ENCODE measurements at regions not wholly inside any gene's neighbourhood (a gene's known extent, or its start where the extent isn't known, plus 50 kb on each side); places are given as distances from the start of the nearest gene placed in this dataset.

- H3K27me3 ChIP-seq (ENCODE audit: control insufficient read depth in 2 of 2, insufficient read depth in 2 of 2, low read length in 2 of 2), result peaks cover 2 to 13% of the 10 kb centered on the region in 2 experiments
- no peaks in the 10 kb centered on the region for H3K79me2 ChIP-seq (ENCODE audit: control insufficient read depth, insufficient read depth, low read length)
- intact Hi-C loops (cut with micrococcal nuclease) (no loop called here), dilution Hi-C loops (cut with MboI; ENCODE audit: extremely low pct_ligation_motif_present, low sequenced_read_pairs) (no loop called here)
- FAIRE-seq (no peak), DNase-seq (ENCODE audit: low read depth, low spot score) (no peak)
- no peak overlapping the region for H3K4me2 ChIP-seq (ENCODE audit: insufficient read depth, low read length)
- no peaks in the 10 kb centered on the region for H3K9me3 ChIP-seq (replicated peaks; ENCODE audit: control insufficient read depth, insufficient read depth, low read length)
- H3K36me3 ChIP-seq (ENCODE audit: control insufficient read depth in 2 of 2, extremely low read depth in 1 of 2, insufficient read depth in 2 of 2, low read length in 2 of 2), result no peaks in the 10 kb centered on the region
- no peak overlapping the region for H3K4me3 ChIP-seq (replicated peaks in 1 of 3; ENCODE audit: insufficient read depth in 1 of 3, low read depth in 1 of 3, low read length in 3 of 3)
- BruUV-seq (replicated peaks), result no TSS peak
- H2AFZ ChIP-seq (ENCODE audit: low read depth, low read length), result no peak overlapping the region
- ChIA-PET POLR2A (no interaction called here), CTCF (no interaction called here)
- TF ChIP-seq JUN (IDR thresholded peaks at IDR 0.05; ENCODE audit: borderline replicate concordance, insufficient read depth, insufficient read length, low read depth) (no peak), GATA2 (IDR thresholded peaks at IDR 0.05; ENCODE audit: insufficient read depth, insufficient read length, low read depth, low read length) (no peak), POLR2AphosphoS5 (IDR thresholded peaks at IDR 0.05; ENCODE audit: insufficient read depth, low read depth, low read length) (no peak), FOS (IDR thresholded peaks at IDR 0.05; ENCODE audit: borderline replicate concordance, insufficient read depth, low read length) (no peak), EZH2 (IDR thresholded peaks at IDR 0.05; ENCODE audit: borderline replicate concordance, low read depth, low read length, severe bottlenecking) (no peak), MYC (IDR thresholded peaks at IDR 0.05; ENCODE audit: low read depth, low read length) (no peak), CTCF (IDR thresholded peaks at IDR 0.05; ENCODE audit: extremely low read depth in 1 of 2, insufficient read depth in 1 of 2, low read depth in 1 of 2, low read length in 2 of 2) (no peak), POLR2A (IDR thresholded peaks at IDR 0.05; ENCODE audit: low read depth, low read length) (no peak), MAX (IDR thresholded peaks at IDR 0.05; ENCODE audit: insufficient read depth, insufficient read length) (no peak)
- no peaks in the 10 kb centered on the region for H3K4me1 ChIP-seq (ENCODE audit: control insufficient read depth, extremely low read depth, insufficient read depth, low read length)
- no peak overlapping the region for H3K27ac ChIP-seq (ENCODE audit: insufficient read depth, low read depth, low read length)
- H3K9ac ChIP-seq (replicated peaks; ENCODE audit: extremely low read depth, insufficient read depth, low read length), result no peak overlapping the region
- H4K20me1 ChIP-seq (replicated peaks; ENCODE audit: control insufficient read depth, extremely low read depth, insufficient read depth, low read length), result no peaks in the 10 kb centered on the region
- H3K9me1 ChIP-seq (replicated peaks; ENCODE audit: control insufficient read depth, extremely low read depth, insufficient read depth, low read length), result no peaks in the 10 kb centered on the region
Measured at GRCh38 chr12:46898152-46898931, 72.5 kb upstream of the SLC38A4 start.

Measured in endothelial cell of umbilical vein (primary cell).